ENCODE measurements at regions not wholly inside any gene's neighbourhood (a gene's known extent, or its start where the extent isn't known, plus 50 kb on each side); places are given as distances from the start of the nearest gene placed in this dataset.

GRCh38 chr16:55040366-55041086, 109.9 kb downstream of the IRX5 start:
- Histone ChIP-seq H3K9me3 (no peaks in the 10 kb centered on the region), H3K4me3 (no peak overlapping the region), H3K4me1 (no peaks in the 10 kb centered on the region), H3K27me3 (peaks cover 9% of the 10 kb centered on the region), H3K36me3 (no peaks in the 10 kb centered on the region), H3K27ac (no peak overlapping the region)
- DNase-seq (ENCODE audit: low spot score in 2 of 2), result peak in 1 of 2 donors; percentile 67
- no peak for TF ChIP-seq CTCF (IDR thresholded peaks at IDR 0.05)
- TF ChIP-seq POLR2AphosphoS5 (IDR thresholded peaks at IDR 0.05), result no peak
- TF ChIP-seq POLR2A (IDR thresholded peaks at IDR 0.05), result no peak
- 73% methylated on average over 18 of the region's 19 CpGs for WGBS

- no peak overlapping the region for H3K4me3 ChIP-seq
- H3K9me3 ChIP-seq, result no peaks in the 10 kb centered on the region
- H3K4me1 ChIP-seq, result no peaks in the 10 kb centered on the region
- H3K27ac ChIP-seq, result no peak overlapping the region
- peaks cover 9% of the 10 kb centered on the region for H3K27me3 ChIP-seq
- no peak for DNase-seq (ENCODE audit: low spot score in 2 of 2)
- no peaks in the 10 kb centered on the region for H3K36me3 ChIP-seq
- no peak for TF ChIP-seq POLR2A (IDR thresholded peaks at IDR 0.05)
- TF ChIP-seq CTCF (IDR thresholded peaks at IDR 0.05), result no peak
- TF ChIP-seq EP300 (IDR thresholded peaks at IDR 0.05), result no peak
- no peak for TF ChIP-seq POLR2AphosphoS5 (IDR thresholded peaks at IDR 0.05)
- WGBS, result 98% methylated on average over 3 of the region's 3 CpGs
Measured at GRCh38 chr16:55041540-55042234, 111.0 kb downstream of the IRX5 start.

GRCh38 chr16:55042556-55043432, 112.1 kb downstream of the IRX5 start:
- DNase-seq (ENCODE audit: low spot score in 2 of 2), result no peak
- Histone ChIP-seq H3K27ac (no peak overlapping the region), H3K27me3 (peaks cover 9% of the 10 kb centered on the region), H3K36me3 (no peaks in the 10 kb centered on the region), H3K9me3 (no peaks in the 10 kb centered on the region), H3K4me1 (no peaks in the 10 kb centered on the region), H3K4me3 (no peak overlapping the region)
- 91% methylated on average over 7 of the region's 13 CpGs for WGBS
- TF ChIP-seq POLR2AphosphoS5 (IDR thresholded peaks at IDR 0.05), result no peak
- TF ChIP-seq POLR2A (IDR thresholded peaks at IDR 0.05), result no peak
- no peak for TF ChIP-seq EP300 (IDR thresholded peaks at IDR 0.05)
- no peak for TF ChIP-seq CTCF (IDR thresholded peaks at IDR 0.05)

- 67% methylated on average over 3 of the region's 3 CpGs for WGBS
- H3K9me3 ChIP-seq, result no peaks in the 10 kb centered on the region
- no peak for DNase-seq (ENCODE audit: low spot score in 2 of 2)
Measured at GRCh38 chr16:55043499-55043898, 112.8 kb downstream of the IRX5 start.

More at GRCh38 chr16:55043499-55043898, 112.8 kb downstream of the IRX5 start:
- Histone ChIP-seq H3K36me3 (no peaks in the 10 kb centered on the region), H3K4me3 (no peak overlapping the region), H3K4me1 (no peaks in the 10 kb centered on the region), H3K27me3 (peaks cover 9% of the 10 kb centered on the region), H3K27ac (no peak overlapping the region)
- TF ChIP-seq POLR2AphosphoS5 (IDR thresholded peaks at IDR 0.05) (no peak), CTCF (IDR thresholded peaks at IDR 0.05) (no peak), POLR2A (IDR thresholded peaks at IDR 0.05) (no peak), EP300 (IDR thresholded peaks at IDR 0.05) (no peak)
